ENCODE measurements at regions not wholly inside any gene's neighbourhood (a gene's known extent, or its start where the extent isn't known, plus 50 kb on each side); places are given as distances from the start of the nearest gene placed in this dataset.

DNA sequence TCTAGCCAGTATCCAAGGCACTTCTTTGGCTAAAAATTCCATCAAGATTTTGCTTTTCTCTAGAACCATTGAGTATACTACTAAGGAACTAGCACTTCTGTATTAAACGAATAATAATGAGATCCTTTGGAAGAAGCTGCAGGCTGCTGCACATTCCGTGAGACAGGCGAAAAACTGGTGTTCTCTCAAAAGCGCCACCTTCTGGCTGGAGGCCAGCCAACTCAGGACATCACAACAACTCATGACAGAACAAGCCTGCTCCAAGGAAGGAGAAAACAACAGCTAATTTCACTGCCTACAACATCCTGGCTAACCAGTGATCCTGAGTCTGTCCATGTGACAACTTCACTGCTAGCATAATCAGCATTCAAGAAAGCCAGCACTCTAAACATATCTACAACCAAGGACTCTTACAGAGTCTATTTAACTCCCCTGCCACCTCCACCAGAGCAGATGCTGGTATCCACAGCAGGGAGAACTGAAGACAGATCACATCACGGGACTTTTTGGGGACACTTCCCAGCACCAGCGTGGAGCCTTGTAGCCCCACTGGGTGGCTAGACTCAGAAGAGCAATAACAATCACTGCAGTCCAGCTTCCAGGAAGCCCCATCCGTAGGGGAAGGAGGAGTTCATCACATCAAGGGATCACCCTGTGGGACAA lies 150.5 kb downstream of the YTHDC2 start:
- DNase-seq (ENCODE audit: extremely low read depth in 1 of 4, low spot score in 3 of 4) (peak in 2 of 4 experiments; percentile 22 to 54), FAIRE-seq (peak; percentile 80), ATAC-seq (peak; percentile 82)
- Histone ChIP-seq H3K79me2 (ENCODE audit: control insufficient read depth, insufficient read depth, low read length) (no peaks in the 10 kb centered on the region), H3K4me1 (replicated peaks in 1 of 2; ENCODE audit: control insufficient read depth in 2 of 2, insufficient read depth in 2 of 2, low read length in 2 of 2) (no peaks in the 10 kb centered on the region), H3K9ac (ENCODE audit: insufficient read depth in 1 of 2, low read depth in 2 of 2, low read length in 2 of 2) (no peak overlapping the region), H3K4me2 (ENCODE audit: insufficient read depth, low read length) (no peak overlapping the region), H3K9me1 (ENCODE audit: control insufficient read depth, insufficient read depth, low read length) (no peaks in the 10 kb centered on the region), H3K36me3 (ENCODE audit: control insufficient read depth, insufficient read depth, low read length) (no peaks in the 10 kb centered on the region), H3K9me3 (replicated peaks; ENCODE audit: control insufficient read depth, insufficient read depth, low read depth, low read length) (no peaks in the 10 kb centered on the region), H3K4me3 (no peak overlapping the region), H4K20me1 (replicated peaks; ENCODE audit: control insufficient read depth, insufficient read depth, low read length) (no peaks in the 10 kb centered on the region), H3K27me3 (ENCODE audit: control insufficient read depth in 2 of 2, insufficient read depth in 2 of 2, low read length in 2 of 2) (no peaks in the 10 kb centered on the region), H3K27ac (ENCODE audit: extremely low read depth, low read depth, low read length) (no peak overlapping the region), H2AFZ (ENCODE audit: low read depth, low read length) (no peak overlapping the region)
- WGBS (ENCODE audit: insufficient coverage, low coverage, missing lambda C conversion rate) = 3% methylated on average over 7 of the region's 7 CpGs
- ChIA-PET CTCF (ENCODE audit: low intra/inter-chr PET ratio) (no interaction called here), POLR2A (no interaction called here)
- TF ChIP-seq RAD21 (CRISPR knock-in tag; conservative IDR thresholded peaks at IDR 0.05 in 1 of 2, IDR thresholded peaks at IDR 0.05 in 1 of 2) = 0 out of 4 replicates have a peak, but pooled peaks of 1 of the 2 experiments have one; percentile 24
- TF ChIP-seq SP2 (IDR thresholded peaks at IDR 0.05; ENCODE audit: extremely low read depth, low read depth, low read length, poor library complexity, severe bottlenecking) = no peak
- TF ChIP-seq, protein P1, sequence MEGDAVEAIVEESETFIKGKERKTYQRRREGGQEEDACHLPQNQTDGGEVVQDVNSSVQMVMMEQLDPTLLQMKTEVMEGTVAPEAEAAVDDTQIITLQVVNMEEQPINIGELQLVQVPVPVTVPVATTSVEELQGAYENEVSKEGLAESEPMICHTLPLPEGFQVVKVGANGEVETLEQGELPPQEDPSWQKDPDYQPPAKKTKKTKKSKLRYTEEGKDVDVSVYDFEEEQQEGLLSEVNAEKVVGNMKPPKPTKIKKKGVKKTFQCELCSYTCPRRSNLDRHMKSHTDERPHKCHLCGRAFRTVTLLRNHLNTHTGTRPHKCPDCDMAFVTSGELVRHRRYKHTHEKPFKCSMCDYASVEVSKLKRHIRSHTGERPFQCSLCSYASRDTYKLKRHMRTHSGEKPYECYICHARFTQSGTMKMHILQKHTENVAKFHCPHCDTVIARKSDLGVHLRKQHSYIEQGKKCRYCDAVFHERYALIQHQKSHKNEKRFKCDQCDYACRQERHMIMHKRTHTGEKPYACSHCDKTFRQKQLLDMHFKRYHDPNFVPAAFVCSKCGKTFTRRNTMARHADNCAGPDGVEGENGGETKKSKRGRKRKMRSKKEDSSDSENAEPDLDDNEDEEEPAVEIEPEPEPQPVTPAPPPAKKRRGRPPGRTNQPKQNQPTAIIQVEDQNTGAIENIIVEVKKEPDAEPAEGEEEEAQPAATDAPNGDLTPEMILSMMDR (IDR thresholded peaks at IDR 0.05 in 2 of 3, conservative IDR thresholded peaks at IDR 0.05 in 1 of 3; ENCODE audit: insufficient read depth in 2 of 3, low read depth in 1 of 3, low read length in 3 of 3) = peak; percentile 42 to 59 (median 58)
- TF ChIP-seq SMC3 (conservative IDR thresholded peaks at IDR 0.05; ENCODE audit: insufficient read depth, low read depth, low read length) = peak; percentile 45; the same call in 1 of the 2 replicates
- no peak for TF ChIP-seq DNMT1 (IDR thresholded peaks at IDR 0.05)
- no peak for TF ChIP-seq L3MBTL2 (IDR thresholded peaks at IDR 0.05)
- peak; percentile 77 for TF ChIP-seq NFIC (IDR thresholded peaks at IDR 0.05)
- no peak for TF ChIP-seq POLR2AphosphoS5 (IDR thresholded peaks at IDR 0.05; ENCODE audit: control insufficient read depth, insufficient read depth, low read depth, low read length)
- no peak for TF ChIP-seq C11orf30 (IDR thresholded peaks at IDR 0.05; ENCODE audit: low read depth)
- TF ChIP-seq CBFB (CRISPR knock-in tag; IDR thresholded peaks at IDR 0.05) = no peak
- no peak for TF ChIP-seq FOXJ3 (CRISPR knock-in tag; IDR thresholded peaks at IDR 0.05)
- TF ChIP-seq, protein P2, sequence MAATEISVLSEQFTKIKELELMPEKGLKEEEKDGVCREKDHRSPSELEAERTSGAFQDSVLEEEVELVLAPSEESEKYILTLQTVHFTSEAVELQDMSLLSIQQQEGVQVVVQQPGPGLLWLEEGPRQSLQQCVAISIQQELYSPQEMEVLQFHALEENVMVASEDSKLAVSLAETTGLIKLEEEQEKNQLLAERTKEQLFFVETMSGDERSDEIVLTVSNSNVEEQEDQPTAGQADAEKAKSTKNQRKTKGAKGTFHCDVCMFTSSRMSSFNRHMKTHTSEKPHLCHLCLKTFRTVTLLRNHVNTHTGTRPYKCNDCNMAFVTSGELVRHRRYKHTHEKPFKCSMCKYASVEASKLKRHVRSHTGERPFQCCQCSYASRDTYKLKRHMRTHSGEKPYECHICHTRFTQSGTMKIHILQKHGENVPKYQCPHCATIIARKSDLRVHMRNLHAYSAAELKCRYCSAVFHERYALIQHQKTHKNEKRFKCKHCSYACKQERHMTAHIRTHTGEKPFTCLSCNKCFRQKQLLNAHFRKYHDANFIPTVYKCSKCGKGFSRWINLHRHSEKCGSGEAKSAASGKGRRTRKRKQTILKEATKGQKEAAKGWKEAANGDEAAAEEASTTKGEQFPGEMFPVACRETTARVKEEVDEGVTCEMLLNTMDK (IDR thresholded peaks at IDR 0.05; ENCODE audit: borderline replicate concordance, insufficient read depth, low read depth, low read length, poor library complexity, severe bottlenecking) = peak; percentile 28
- TF ChIP-seq HNRNPUL1 (IDR thresholded peaks at IDR 0.05; ENCODE audit: low read length) = no peak
- TF ChIP-seq ZFP36 (IDR thresholded peaks at IDR 0.05; ENCODE audit: low read depth, low read length, partially characterized antibody) = no peak
- no peak for TF ChIP-seq BDP1 (IDR thresholded peaks at IDR 0.05; ENCODE audit: insufficient read depth, insufficient read length)
- intact Hi-C loops (cut with micrococcal nuclease) (loop anchor here (1.0 kb wide), 1 partner anchor 52 kb away; no protein-coding TSS in a partner anchor), in situ Hi-C loops (cut with MboI) (loop anchor here (25.0 kb wide), 1 partner anchor 1123 kb away; no protein-coding TSS in a partner anchor)
- no TSS peak for BruUV-seq (replicated peaks)
